IPS-NIHi7 (cell line): ENCODE measurements at regions not wholly inside any gene's neighbourhood (a gene's known extent, or its start where the extent isn't known, plus 50 kb on each side); places are given as distances from the start of the nearest gene placed in this dataset.

Experiments used
- DNase-seq: peaks from one replicate; pipeline ENCODE4 v3.0.0; 2012; ENCODE audit warnings: mixed read lengths; ENCODE audit errors: extremely low spot score

- no peak for DNase-seq
Observed at GRCh38 chr2:147364597-147364996, 480.2 kb upstream of the ACVR2A start.

GRCh38 chr2:147363181-147363580 is 481.6 kb upstream of the ACVR2A start:
- no peak for DNase-seq

- DNase-seq = no peak
Observed at GRCh38 chr2:147358375-147358774, 486.5 kb upstream of the ACVR2A start.

- DNase-seq = no peak
Observed at GRCh38 chr2:147356157-147356556, 488.7 kb upstream of the ACVR2A start.

DNA sequence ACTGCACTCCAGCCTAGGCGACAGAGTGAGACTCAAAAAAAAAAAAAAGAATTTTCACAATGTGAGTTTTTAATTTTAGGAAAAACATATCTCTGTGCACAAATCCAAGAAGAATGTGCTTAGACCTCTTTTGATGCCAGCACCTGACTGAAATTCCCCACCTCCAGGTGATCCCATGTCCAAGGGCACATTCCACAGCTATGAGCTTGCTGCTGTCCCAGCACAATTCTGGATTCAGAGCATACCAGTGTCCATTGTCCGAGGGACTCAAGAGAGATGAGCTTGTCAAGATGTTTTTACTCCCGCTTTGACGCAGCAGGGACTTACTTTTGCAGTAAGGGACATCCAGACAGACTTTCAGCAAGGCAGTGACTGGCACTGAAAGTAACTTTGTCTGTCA is 489.1 kb upstream of the ACVR2A start:
- DNase-seq = no peak

DNA sequence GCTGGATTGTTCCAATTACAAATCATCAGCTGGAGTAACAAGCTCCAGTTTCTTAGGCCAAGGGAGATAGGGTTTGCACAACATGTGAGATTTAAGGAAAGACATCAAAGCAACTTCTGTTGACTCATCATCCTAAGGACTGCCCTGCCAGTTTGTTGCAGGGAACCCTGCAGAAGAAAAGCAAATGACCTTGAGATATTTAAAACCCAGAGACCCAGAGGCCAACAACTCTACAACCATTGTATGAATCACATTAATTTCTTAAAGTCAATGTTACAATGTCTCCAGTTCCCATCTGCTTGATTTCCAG is 491.8 kb upstream of the ACVR2A start:
- no peak for DNase-seq

- no peak for DNase-seq
Observed at GRCh38 chr2:147352264-147353071, 492.4 kb upstream of the ACVR2A start.

- no peak for DNase-seq
Observed at GRCh38 chr2:147351784-147352183, 493.0 kb upstream of the ACVR2A start.

- no peak for DNase-seq
Observed at GRCh38 chr2:147348931-147349555, 495.8 kb upstream of the ACVR2A start.

- DNase-seq = no peak
Observed at GRCh38 chr2:147346142-147346541, 498.7 kb upstream of the ACVR2A start.

DNA sequence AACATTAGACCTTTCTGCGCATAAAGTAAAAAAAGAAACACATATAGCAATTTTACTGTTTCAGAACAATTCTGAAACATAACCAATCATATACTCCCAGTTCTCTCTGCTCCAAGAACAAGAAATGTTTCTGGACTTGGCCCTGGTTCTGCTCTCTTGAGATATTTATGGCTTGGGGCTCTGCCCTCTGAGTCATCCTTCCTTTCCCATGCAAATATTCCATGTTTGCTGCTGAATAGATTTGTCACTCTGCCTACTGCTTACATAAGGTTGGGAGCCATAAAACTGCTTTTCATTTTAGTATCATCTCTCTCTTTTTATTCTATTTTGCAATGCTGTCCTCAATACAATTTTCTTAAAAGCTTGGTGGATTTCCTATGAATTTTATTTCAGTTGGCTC is 499.6 kb upstream of the ACVR2A start:
- no peak for DNase-seq

DNA sequence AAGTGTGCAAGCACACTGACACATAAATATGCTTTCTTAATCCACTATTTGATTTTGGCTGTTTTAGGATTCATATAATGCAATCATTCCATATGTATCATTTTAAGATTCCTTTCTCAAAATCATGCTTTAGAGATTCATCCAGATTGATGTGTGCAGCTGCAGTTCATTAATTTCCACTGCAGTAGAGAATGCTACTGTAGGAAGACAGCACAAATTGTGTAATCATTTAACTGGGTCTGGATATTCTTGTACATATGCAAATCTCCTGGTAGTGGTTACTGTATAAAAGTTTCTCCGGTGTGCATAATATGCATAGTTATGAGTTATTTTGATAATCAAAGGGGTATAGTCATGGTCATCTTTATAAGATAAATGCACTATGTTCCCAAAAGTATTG is 502.5 kb upstream of the ACVR2A start:
- no peak for DNase-seq

- DNase-seq = peak; percentile 45
Observed at GRCh38 chr2:147331790-147332419, 512.9 kb upstream of the ACVR2A start.

DNA sequence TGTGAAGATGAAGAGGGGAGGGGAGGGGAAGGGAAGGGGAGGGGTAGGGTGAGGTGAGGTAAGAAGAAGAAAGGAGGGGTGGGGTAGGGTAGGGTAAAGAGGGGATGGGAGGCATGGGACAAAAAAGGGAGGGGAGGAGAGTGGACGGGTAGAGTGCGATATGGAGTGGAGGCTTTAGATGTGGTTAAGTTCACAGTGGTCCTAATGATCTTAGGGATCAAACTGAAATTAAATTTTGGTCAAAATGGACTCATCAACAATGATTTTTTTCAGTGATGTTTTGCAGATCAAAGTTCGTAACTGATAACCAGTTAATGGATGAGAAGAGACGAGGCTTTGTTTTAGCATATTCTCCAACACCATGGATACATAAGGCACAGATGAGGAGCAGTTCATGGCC is 513.9 kb upstream of the ACVR2A start:
- no peak for DNase-seq

GRCh38 chr2:147327613-147328012 is 517.2 kb upstream of the ACVR2A start:
- peak; percentile 15 for DNase-seq

- no peak for DNase-seq
Observed at GRCh38 chr2:147325990-147326389, 518.8 kb upstream of the ACVR2A start.

DNA sequence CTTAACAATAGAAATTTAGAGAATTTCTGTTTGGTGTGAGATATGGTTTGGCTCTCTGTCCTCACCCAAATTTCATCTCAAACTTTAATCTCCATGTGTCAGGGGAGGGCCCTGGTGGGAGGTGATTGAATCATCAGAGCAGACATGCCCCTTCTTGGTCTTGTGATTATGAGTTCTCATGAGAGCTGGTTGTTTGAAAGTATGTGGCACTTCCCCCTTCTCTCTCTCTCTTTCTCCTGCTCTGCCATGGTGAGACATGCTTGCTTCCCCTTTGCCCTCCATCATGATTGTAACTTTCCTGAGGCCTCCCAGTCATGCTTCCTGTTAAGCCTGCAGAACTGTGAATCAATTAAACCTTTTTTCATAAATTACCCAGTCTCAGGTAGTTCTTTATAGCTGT is 524.7 kb upstream of the ACVR2A start:
- DNase-seq = no peak

GRCh38 chr2:147311058-147311430 is 533.8 kb upstream of the ACVR2A start:
- DNase-seq = no peak

GRCh38 chr2:147310335-147311057 is 534.3 kb upstream of the ACVR2A start:
- no peak for DNase-seq

GRCh38 chr2:147297820-147298219 is 547.0 kb upstream of the ACVR2A start:
- DNase-seq = no peak

DNA sequence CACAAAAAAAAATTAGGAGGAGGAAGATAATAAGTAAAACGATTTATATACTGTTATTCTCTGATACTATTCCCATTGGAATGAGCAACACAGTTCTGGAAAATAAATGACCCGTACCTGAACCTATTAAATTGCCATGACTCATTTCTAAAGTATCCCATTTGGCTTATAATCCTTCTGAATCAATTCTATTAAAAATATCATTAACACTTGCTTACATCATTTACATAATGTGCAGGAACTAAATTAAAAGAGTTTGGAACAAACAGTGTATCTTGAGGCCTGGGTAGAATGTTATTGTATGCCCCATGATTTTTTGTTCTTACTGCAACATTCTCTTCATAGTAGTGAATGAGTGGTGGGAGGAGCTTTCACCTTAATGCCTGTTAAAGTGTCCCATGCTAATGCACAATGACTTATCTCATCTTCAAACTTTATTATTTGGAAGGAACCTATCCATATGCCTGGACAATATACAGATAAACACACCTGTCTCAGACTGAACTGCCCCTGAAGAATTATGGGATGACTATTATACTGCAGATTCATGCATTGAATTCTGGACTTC is 549.9 kb upstream of the ACVR2A start:
- DNase-seq = no peak
